ENCODE measurements at regions not wholly inside any gene's neighbourhood (a gene's known extent, or its start where the extent isn't known, plus 50 kb on each side); places are given as distances from the start of the nearest gene placed in this dataset.

DNA sequence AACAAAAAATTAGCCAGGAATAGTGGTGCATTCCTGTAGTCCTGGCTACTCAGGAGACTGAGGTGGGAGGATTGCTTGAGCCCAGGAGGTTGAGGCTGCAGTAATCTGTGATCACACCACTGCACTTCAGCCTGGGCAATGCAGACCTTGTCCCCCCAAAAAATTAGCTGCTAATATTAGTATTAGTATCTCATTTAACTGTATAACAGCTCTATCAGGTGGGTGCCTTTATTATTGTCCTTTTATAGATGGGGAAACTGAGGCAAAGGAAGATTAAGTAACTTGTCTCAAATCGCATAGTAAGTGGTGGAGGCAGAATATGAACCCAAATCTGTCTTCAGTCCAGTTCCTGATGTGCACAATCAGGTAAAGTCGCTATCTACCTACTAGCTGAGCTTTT, 142.3 kb upstream of the CRY1 start:
- no peak for ATAC-seq

GRCh38 chr12:107236824-107237511, 143.6 kb upstream of the CRY1 start:
- ATAC-seq: no peak
- TF ChIP-seq ZC3H10 (CRISPR knock-in tag; IDR thresholded peaks at IDR 0.05): no peak
- TF ChIP-seq ZFP3 (CRISPR knock-in tag; IDR thresholded peaks at IDR 0.05): no peak
- TF ChIP-seq RARB (CRISPR knock-in tag; IDR thresholded peaks at IDR 0.05): no peak
- no peak for TF ChIP-seq BACH2 (CRISPR knock-in tag; IDR thresholded peaks at IDR 0.05; ENCODE audit: borderline replicate concordance)
- no peak for TF ChIP-seq CSRNP3 (CRISPR knock-in tag; IDR thresholded peaks at IDR 0.05)
- no peak for TF ChIP-seq ZNF70 (CRISPR knock-in tag; IDR thresholded peaks at IDR 0.05)
- TF ChIP-seq TCF4 (CRISPR knock-in tag; IDR thresholded peaks at IDR 0.05; ENCODE audit: borderline replicate concordance): no peak
- TF ChIP-seq, protein P1, sequence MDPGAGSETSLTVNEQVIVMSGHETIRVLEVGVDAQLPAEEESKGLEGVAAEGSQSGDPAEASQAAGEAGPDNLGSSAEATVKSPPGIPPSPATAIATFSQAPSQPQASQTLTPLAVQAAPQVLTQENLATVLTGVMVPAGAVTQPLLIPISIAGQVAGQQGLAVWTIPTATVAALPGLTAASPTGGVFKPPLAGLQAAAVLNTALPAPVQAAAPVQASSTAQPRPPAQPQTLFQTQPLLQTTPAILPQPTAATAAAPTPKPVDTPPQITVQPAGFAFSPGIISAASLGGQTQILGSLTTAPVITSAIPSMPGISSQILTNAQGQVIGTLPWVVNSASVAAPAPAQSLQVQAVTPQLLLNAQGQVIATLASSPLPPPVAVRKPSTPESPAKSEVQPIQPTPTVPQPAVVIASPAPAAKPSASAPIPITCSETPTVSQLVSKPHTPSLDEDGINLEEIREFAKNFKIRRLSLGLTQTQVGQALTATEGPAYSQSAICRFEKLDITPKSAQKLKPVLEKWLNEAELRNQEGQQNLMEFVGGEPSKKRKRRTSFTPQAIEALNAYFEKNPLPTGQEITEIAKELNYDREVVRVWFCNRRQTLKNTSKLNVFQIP (CRISPR knock-in tag; IDR thresholded peaks at IDR 0.05; ENCODE audit: borderline replicate concordance, low read depth): no peak

More for the DNA sequence above, 142.3 kb upstream of the CRY1 start:
- TF ChIP-seq RARB (CRISPR knock-in tag; IDR thresholded peaks at IDR 0.05): no peak

DNA sequence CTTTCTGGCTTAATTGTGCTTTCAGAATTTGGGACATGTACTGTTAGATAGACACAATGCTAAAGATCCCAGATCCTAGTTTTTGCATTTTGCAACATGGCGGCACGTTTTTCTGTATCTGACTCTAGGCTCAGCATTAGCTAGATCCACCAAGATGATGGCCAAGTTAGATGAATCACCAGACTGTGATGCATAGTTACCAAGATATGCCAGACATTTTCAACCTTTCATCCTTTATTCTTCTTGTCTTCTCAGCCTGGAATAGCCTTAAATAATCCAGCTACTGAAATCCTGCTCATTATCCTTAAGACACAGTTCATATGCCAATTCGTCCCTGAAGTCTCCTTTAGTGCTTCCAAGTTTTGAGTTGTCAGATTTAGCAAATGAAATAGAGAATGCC, 144.9 kb upstream of the CRY1 start:
- TF ChIP-seq ARNTL (CRISPR knock-in tag; IDR thresholded peaks at IDR 0.05; ENCODE audit: borderline replicate concordance, low read depth) (no peak), CSDC2 (CRISPR knock-in tag; IDR thresholded peaks at IDR 0.05) (no peak), PPARA (CRISPR knock-in tag; IDR thresholded peaks at IDR 0.05; ENCODE audit: borderline replicate concordance) (no peak), ZNF8 (CRISPR knock-in tag; IDR thresholded peaks at IDR 0.05) (no peak), TOX (CRISPR knock-in tag; IDR thresholded peaks at IDR 0.05; ENCODE audit: borderline replicate concordance) (no peak)
- TF ChIP-seq, protein P2, sequence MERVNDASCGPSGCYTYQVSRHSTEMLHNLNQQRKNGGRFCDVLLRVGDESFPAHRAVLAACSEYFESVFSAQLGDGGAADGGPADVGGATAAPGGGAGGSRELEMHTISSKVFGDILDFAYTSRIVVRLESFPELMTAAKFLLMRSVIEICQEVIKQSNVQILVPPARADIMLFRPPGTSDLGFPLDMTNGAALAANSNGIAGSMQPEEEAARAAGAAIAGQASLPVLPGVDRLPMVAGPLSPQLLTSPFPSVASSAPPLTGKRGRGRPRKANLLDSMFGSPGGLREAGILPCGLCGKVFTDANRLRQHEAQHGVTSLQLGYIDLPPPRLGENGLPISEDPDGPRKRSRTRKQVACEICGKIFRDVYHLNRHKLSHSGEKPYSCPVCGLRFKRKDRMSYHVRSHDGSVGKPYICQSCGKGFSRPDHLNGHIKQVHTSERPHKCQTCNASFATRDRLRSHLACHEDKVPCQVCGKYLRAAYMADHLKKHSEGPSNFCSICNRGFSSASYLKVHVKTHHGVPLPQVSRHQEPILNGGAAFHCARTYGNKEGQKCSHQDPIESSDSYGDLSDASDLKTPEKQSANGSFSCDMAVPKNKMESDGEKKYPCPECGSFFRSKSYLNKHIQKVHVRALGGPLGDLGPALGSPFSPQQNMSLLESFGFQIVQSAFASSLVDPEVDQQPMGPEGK (CRISPR knock-in tag; IDR thresholded peaks at IDR 0.05; ENCODE audit: borderline replicate concordance): no peak
- no peak for ATAC-seq

- TF ChIP-seq ZFP30 (CRISPR knock-in tag; IDR thresholded peaks at IDR 0.05) (no peak), ZC3H10 (CRISPR knock-in tag; IDR thresholded peaks at IDR 0.05) (no peak), ZFP3 (CRISPR knock-in tag; IDR thresholded peaks at IDR 0.05) (no peak), GLIS3 (CRISPR knock-in tag; IDR thresholded peaks at IDR 0.05) (no peak), CSDC2 (CRISPR knock-in tag; IDR thresholded peaks at IDR 0.05) (no peak), SNAI2 (CRISPR knock-in tag; IDR thresholded peaks at IDR 0.05) (no peak), OSR1 (CRISPR knock-in tag; IDR thresholded peaks at IDR 0.05) (no peak), ESRRG (CRISPR knock-in tag; IDR thresholded peaks at IDR 0.05) (no peak), ZNF8 (CRISPR knock-in tag; IDR thresholded peaks at IDR 0.05) (no peak), TCF4 (CRISPR knock-in tag; IDR thresholded peaks at IDR 0.05; ENCODE audit: borderline replicate concordance) (no peak), TOX (CRISPR knock-in tag; IDR thresholded peaks at IDR 0.05; ENCODE audit: borderline replicate concordance) (no peak), CSRNP3 (CRISPR knock-in tag; IDR thresholded peaks at IDR 0.05) (no peak)
- TF ChIP-seq, protein P2 (CRISPR knock-in tag; IDR thresholded peaks at IDR 0.05; ENCODE audit: borderline replicate concordance): no peak
- TF ChIP-seq, protein P1 (CRISPR knock-in tag; IDR thresholded peaks at IDR 0.05; ENCODE audit: borderline replicate concordance, low read depth): no peak
- ATAC-seq: no peak
These were observed 148.1 kb upstream of the CRY1 start for GRCh38 chr12:107241411-107241810.
